Vagina (tissue), 2 donors: ENCODE measurements at regions not wholly inside any gene's neighbourhood (a gene's known extent, or its start where the extent isn't known, plus 50 kb on each side); places are given as distances from the start of the nearest gene placed in this dataset.

Experiments used
- DNase-seq, 2 donors: peaks; one replicate each; pipeline ENCODE4 v3.0.0-alpha.2; 2017; ENCODE audit errors: extremely low spot score in 2 of 2
- H3K27ac ChIP-seq: fragments of 200-600 bp; sonication (generic); one replicate; pipeline ENCODE4 v1.5.1; 2019
- H3K27me3 ChIP-seq: fragments of 200-600 bp; sonication (generic); one replicate; pipeline ENCODE4 v1.5.1; 2019
- H3K36me3 ChIP-seq, 2 donors: fragments of 200-600 bp; sonication (generic); one replicate each; pipeline ENCODE4 v1.5.1; 2017 to 2019
- H3K4me1 ChIP-seq: fragments of 200-600 bp; sonication (generic); one replicate; pipeline ENCODE4 v1.5.1; 2019
- H3K4me3 ChIP-seq, 2 donors: fragments of 200-600 bp; sonication (generic); 1 replicate in 1 of 2; 2 replicates in 1 of 2; pipeline ENCODE4 v1.5.1; 2016 to 2019
- H3K9me3 ChIP-seq: fragments of 200-600 bp; sonication (generic); one replicate; pipeline ENCODE4 v1.5.1; 2019
- CTCF ChIP-seq, 3 experiments: fragments of 450-650 bp in 2 of 3; fragments of 200-600 bp in 1 of 3; sonication (generic) in 1 of 3; IDR thresholded peaks; one replicate each; pipeline ENCODE4 v1.5.1; 2017 to 2019; ENCODE audit warnings: antibody characterized with exemption in 3 of 3, mild to moderate bottlenecking in 2 of 3, moderate library complexity in 2 of 3
- POLR2A ChIP-seq, 2 donors: fragments of 450-650 bp; IDR thresholded peaks; one replicate each; pipeline ENCODE4 v1.6.1; 2017; ENCODE audit warnings: antibody characterized with exemption in 2 of 2, mild to moderate bottlenecking in 2 of 2, moderate library complexity in 2 of 2
- POLR2AphosphoS5 ChIP-seq, 2 donors: sonication (generic); formaldehyde crosslinking; IDR thresholded peaks; one replicate each; pipeline ENCODE4 v1.9.0; 2017; ENCODE audit warnings: antibody characterized with exemption in 2 of 2, mild to moderate bottlenecking in 2 of 2, low read depth in 1 of 2; ENCODE audit not compliant: insufficient read depth in 1 of 2
- intact Hi-C: fragments of 100-400 bp; cut with DNase I; formaldehyde crosslinking; loops from one replicate; pipeline ENCODE4 v1.15.1; 2023

- Histone ChIP-seq H3K27me3 (no peaks in the 10 kb centered on the region), H3K9me3 (no peaks in the 10 kb centered on the region), H3K27ac (no peak overlapping the region), H3K4me1 (no peaks in the 10 kb centered on the region), H3K36me3 (no peaks in the 10 kb centered on the region), H3K4me3 (no peak overlapping the region)
- intact Hi-C loops = no loop called here
- TF ChIP-seq POLR2AphosphoS5 (IDR thresholded peaks at IDR 0.05; ENCODE audit: insufficient read depth in 1 of 2, low read depth in 1 of 2) (no peak), POLR2A (IDR thresholded peaks at IDR 0.05) (no peak), CTCF (IDR thresholded peaks at IDR 0.05) (no peak)
- no peak for DNase-seq
Observed at GRCh38 chr1:195328102-195328501, 1280.1 kb downstream of the KCNT2 start.

GRCh38 chr1:195327361-195327760 is 1280.9 kb downstream of the KCNT2 start:
- Histone ChIP-seq H3K27ac (no peak overlapping the region), H3K36me3 (no peaks in the 10 kb centered on the region), H3K27me3 (no peaks in the 10 kb centered on the region), H3K4me3 (no peak overlapping the region), H3K9me3 (no peaks in the 10 kb centered on the region), H3K4me1 (no peaks in the 10 kb centered on the region)
- TF ChIP-seq POLR2A (IDR thresholded peaks at IDR 0.05) (no peak), CTCF (IDR thresholded peaks at IDR 0.05) (no peak), POLR2AphosphoS5 (IDR thresholded peaks at IDR 0.05; ENCODE audit: insufficient read depth in 1 of 2, low read depth in 1 of 2) (no peak)
- intact Hi-C loops = no loop called here
- DNase-seq = no peak

GRCh38 chr1:195326325-195326724 is 1281.9 kb downstream of the KCNT2 start:
- Histone ChIP-seq H3K36me3 (no peaks in the 10 kb centered on the region), H3K27ac (no peak overlapping the region), H3K4me1 (no peaks in the 10 kb centered on the region), H3K9me3 (no peaks in the 10 kb centered on the region), H3K27me3 (no peaks in the 10 kb centered on the region), H3K4me3 (no peak overlapping the region)
- no peak for DNase-seq
- intact Hi-C loops = no loop called here
- no peak for TF ChIP-seq CTCF (IDR thresholded peaks at IDR 0.05)
- no peak for TF ChIP-seq POLR2AphosphoS5 (IDR thresholded peaks at IDR 0.05; ENCODE audit: insufficient read depth in 1 of 2, low read depth in 1 of 2)
- no peak for TF ChIP-seq POLR2A (IDR thresholded peaks at IDR 0.05)

- TF ChIP-seq CTCF (IDR thresholded peaks at IDR 0.05) = no peak
- no peak for TF ChIP-seq POLR2AphosphoS5 (IDR thresholded peaks at IDR 0.05; ENCODE audit: insufficient read depth in 1 of 2, low read depth in 1 of 2)
- no peak for TF ChIP-seq POLR2A (IDR thresholded peaks at IDR 0.05)
- Histone ChIP-seq H3K27me3 (no peaks in the 10 kb centered on the region), H3K4me3 (no peak overlapping the region), H3K9me3 (no peaks in the 10 kb centered on the region), H3K36me3 (no peaks in the 10 kb centered on the region), H3K27ac (no peak overlapping the region), H3K4me1 (no peaks in the 10 kb centered on the region)
- DNase-seq = no peak
- intact Hi-C loops = no loop called here
Observed at GRCh38 chr1:195325181-195325580, 1283.1 kb downstream of the KCNT2 start.

- no peak for DNase-seq
- no peak overlapping the region for H3K27ac ChIP-seq
- TF ChIP-seq POLR2A (IDR thresholded peaks at IDR 0.05) (no peak), CTCF (IDR thresholded peaks at IDR 0.05) (no peak), POLR2AphosphoS5 (IDR thresholded peaks at IDR 0.05; ENCODE audit: insufficient read depth in 1 of 2, low read depth in 1 of 2) (no peak)
- no peaks in the 10 kb centered on the region for H3K4me1 ChIP-seq
- H3K4me3 ChIP-seq = no peak overlapping the region
- intact Hi-C loops = no loop called here
- no peaks in the 10 kb centered on the region for H3K9me3 ChIP-seq
- H3K27me3 ChIP-seq = no peaks in the 10 kb centered on the region
- no peaks in the 10 kb centered on the region for H3K36me3 ChIP-seq
Observed at GRCh38 chr1:195306281-195306680, 1302.0 kb downstream of the KCNT2 start.
